HEK293 (cell line): ENCODE measurements at regions not wholly inside any gene's neighbourhood (a gene's known extent, or its start where the extent isn't known, plus 50 kb on each side); places are given as distances from the start of the nearest gene placed in this dataset.
"Not testable (repeated sequence)": the region's sequence is repeated elsewhere in the genome, so short reads cannot be mapped to it uniquely, and the experiment has no call there.

ENCODE experiments used
- ZNF2 ChIP-seq: fragments of 450-650 bp; formaldehyde crosslinking; IDR thresholded peaks from 2 replicates; pipeline ENCODE4 v1.5.1; 2016; ENCODE audit warnings: missing biosample characterization, missing genetic modification characterization
- TF ChIP-seq, protein P1 (sequence below): fragments of 450-650 bp; formaldehyde crosslinking; IDR thresholded peaks from 2 replicates; pipeline ENCODE4 v1.5.1; 2017; ENCODE audit warnings: missing biosample characterization, missing genetic modification characterization

DNA sequence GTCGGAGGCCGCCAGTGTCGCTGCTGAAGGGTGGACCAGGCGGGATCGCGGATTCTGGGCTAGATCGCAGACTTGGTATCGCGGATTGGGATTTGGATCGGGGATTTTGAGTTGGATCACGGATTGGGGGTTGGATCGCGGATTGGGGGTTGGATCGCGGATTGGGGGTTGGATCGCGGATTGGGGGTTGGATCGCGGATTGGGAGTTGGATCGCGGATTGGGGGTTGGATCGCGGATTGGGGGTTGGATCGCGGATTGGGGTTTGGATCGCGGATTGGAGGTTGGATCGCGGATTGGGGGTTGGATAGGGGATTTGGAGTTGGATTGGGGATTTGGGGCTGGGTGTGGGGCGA, 93.1 kb upstream of the THOC3 start:
- TF ChIP-seq ZNF2: not testable (repeated sequence)
- TF ChIP-seq, protein P1, sequence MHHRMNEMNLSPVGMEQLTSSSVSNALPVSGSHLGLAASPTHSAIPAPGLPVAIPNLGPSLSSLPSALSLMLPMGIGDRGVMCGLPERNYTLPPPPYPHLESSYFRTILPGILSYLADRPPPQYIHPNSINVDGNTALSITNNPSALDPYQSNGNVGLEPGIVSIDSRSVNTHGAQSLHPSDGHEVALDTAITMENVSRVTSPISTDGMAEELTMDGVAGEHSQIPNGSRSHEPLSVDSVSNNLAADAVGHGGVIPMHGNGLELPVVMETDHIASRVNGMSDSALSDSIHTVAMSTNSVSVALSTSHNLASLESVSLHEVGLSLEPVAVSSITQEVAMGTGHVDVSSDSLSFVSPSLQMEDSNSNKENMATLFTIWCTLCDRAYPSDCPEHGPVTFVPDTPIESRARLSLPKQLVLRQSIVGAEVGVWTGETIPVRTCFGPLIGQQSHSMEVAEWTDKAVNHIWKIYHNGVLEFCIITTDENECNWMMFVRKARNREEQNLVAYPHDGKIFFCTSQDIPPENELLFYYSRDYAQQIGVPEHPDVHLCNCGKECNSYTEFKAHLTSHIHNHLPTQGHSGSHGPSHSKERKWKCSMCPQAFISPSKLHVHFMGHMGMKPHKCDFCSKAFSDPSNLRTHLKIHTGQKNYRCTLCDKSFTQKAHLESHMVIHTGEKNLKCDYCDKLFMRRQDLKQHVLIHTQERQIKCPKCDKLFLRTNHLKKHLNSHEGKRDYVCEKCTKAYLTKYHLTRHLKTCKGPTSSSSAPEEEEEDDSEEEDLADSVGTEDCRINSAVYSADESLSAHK (tag by site-specific recombination): not testable (repeated sequence)
